NCI-H1417 treated with DMSO at 0.1 percent for 48 hours (cell line): ENCODE measurements at regions not wholly inside any gene's neighbourhood (a gene's known extent, or its start where the extent isn't known, plus 50 kb on each side); places are given as distances from the start of the nearest gene placed in this dataset.
"Not testable (repeated sequence)": the region's sequence is repeated elsewhere in the genome, so short reads cannot be mapped to it uniquely, and the experiment has no call there.

Experiments used
- DNase-seq: peaks from one replicate; lab custom pipeline; 2025; lab: John Stamatoyannopoulos, UW

DNA sequence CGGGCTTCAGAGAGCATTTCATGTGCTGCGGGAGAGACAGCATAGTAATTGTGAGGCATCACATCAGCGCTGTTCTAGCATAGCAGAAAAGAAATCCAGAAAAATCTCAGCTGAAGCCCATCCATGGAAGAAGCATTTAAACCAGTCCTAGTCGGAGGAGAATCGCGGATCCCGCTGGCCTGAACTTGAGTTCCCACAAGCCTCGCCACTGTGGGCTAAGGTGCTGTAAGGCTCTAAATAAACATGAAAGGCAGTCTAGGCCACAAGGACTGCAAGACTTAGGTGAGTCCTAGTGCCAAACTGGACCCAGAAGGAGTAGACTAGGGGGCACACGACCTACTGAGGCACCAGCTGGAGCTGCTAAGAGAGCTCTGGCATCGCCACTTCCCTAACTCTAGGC is 1225.3 kb upstream of the CHAC2 start:
- DNase-seq = no peak

DNA sequence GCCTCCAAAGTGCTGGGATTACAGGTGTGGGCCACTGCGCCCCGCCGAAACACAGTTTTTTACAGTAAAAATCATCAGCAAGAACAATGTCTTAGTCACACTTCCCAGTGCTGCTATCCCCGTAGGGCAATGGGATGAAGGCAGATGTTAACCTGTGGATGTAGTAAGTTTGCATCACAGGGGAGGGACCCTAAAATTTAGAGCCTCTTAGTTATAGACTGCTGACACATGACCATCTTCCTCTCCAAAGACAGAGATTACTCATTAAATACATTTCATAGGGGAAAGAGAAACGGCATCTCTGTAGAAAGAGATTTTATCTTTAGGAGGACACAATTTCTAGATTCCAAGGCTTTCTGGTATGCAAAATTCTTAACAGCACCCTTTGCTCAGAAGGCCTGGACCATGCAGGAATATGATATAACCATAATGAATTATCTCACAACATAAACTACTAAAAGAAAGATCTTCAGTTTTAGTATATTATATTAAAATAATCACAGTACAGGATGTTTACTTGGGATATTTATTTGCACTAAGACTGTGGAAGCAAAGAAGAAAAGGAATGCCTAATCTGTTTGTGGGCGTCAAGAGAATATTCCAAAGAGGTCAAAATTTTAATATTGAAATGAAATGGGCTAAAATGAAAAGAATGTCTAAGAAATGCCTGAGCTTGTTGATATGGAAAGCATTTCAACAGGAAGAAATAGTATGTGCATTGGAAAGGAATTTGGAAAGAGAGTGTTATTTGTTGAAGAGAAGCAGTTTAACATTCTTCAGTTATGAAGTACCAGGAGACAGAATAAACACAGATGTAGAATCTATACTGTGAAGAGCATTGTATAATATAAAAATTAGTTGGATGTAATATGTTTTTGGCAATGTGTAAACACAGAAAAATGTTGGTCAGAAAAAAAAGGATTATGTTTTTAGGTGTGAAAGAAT is 1228.3 kb upstream of the CHAC2 start:
- no peak for DNase-seq

DNA sequence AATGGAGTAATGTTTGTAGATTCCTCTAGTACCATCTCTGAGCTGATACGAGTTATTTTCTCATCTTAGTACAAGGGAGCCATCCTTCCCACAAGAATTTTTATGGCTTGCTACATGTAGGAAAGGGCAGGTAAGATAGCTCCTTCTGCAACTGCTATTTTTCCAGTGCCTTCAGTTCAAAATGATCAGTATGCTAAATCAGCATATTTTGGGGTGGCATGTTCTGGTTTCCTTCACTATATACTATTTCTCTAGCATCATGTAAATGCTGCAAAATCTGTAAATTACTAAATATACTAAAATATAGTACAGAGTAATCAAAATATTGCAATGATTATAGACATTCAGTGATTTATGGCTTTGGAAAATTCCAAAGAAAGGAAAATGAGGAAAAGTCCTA is 1230.0 kb upstream of the CHAC2 start:
- DNase-seq = no peak

DNA sequence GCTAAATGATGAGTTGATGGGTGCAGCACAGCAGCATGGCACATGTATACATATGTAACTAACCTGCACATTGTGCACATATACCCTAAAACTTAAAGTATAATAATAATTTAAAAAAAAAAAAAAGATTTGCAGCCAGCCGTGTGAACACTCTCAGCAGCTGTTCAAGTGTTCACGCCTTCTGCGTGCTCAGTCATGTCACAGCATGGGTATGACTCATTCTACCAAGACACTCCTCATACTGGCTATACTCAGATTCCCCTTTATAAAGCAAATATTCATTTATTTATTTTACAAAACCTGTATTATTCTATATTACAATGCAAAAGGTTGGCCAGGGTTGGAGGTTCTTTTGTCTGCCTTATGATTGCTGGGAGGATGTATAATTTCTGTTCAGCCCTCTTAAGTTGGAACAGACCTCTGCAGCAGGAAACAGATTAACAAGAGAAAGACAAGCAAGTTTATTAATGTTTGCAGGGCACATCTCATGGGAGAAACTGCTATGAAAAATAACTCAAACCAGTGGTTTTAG is 1230.6 kb upstream of the CHAC2 start:
- no peak for DNase-seq

DNA sequence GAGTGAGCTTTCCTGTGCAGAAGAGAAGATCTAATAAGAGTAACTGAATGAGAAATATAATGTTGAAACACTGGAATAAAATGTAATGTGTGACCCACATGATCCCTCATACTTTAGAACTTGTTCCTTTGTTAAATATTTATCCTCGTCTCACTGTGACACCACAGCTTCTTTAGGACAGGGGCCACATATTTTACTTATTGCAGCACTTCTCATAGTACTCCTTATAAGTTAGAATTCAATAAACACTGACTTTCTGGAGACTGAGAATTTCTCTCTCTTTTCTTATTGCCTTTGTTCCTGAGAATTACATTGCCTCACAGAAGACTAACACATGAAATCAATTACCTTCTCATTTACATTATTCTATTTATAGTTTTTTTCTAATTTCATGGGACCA is 1234.6 kb upstream of the CHAC2 start:
- DNase-seq = no peak

GRCh38 chr2:52526735-52527134 is 1240.9 kb upstream of the CHAC2 start:
- no peak for DNase-seq

- DNase-seq = no peak
Measured at GRCh38 chr2:52520644-52521043, 1247.0 kb upstream of the CHAC2 start.

DNA sequence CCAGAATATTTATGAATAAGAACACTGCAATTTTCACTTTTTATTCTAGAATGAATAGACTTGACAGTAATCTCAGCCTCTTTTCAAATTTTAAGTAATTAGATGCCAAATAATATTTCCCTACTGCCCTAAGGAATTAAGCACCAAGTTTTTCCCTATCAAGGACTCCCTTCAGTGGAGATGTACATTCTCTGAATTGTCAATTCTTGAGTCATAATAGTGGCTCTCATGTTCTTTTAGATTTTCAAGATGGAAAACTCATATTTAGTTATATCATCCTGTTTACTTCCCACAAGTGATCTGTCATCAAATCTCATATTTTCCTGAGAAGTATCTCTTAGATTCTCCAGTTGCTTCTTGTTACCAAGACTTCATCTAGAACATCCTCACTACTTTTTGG is 1248.9 kb upstream of the CHAC2 start:
- no peak for DNase-seq

GRCh38 chr2:52512760-52513159 is 1254.8 kb upstream of the CHAC2 start:
- DNase-seq = no peak

GRCh38 chr2:52510432-52510831 is 1257.2 kb upstream of the CHAC2 start:
- no peak for DNase-seq

DNA sequence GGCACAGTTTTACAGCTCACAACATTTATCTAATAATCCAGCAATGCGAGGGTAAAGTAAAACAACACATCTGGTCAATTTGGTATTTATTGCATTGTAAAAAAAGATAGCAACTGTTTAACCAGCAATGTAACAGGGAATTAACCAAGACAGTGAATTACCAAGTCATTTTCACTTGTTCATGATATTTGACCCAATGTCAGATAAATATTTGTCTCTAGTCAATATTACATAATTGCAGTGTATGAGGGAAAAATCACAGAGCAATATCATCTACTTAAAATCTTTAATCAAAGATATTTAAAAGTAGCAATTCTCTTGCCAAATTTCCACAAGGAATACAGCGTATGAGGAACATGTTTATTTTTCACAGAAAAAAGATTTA is 1265.1 kb upstream of the CHAC2 start:
- DNase-seq = no peak

DNA sequence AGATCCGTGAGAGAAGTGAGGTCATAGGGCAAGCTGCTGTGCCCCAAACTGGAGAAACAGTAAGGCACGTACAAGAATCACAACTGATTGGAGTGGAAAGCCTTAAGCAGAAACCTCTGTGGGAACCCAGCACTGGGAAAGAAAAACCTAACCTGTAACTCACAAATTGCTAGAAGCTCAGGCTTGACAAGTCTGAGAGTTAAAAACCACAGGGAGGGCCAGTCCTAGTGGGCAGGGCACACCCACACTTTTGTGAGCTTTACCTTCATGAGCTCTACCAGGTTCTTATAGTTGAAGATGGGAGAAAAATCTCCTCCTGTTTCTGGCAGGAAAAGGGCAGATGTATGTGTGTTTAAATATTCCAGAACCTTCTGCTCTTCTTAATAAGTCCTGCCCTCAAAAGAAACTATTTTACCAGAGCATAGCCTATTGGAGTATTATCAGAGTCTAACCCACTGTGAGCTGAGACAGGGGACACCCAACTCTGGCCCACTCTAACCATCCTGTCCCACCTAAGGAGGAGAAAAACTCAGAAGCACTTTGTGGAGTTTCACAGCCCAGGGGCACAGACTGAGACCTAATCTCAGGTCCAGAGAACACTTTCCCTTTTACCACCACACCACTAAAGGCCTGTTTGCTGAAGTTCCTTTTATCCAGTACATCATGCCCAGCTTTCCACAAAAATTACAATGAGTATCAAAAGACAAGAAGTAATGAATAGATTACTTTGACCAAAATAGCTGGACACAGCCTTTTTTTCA is 1265.7 kb upstream of the CHAC2 start:
- no peak for DNase-seq

DNA sequence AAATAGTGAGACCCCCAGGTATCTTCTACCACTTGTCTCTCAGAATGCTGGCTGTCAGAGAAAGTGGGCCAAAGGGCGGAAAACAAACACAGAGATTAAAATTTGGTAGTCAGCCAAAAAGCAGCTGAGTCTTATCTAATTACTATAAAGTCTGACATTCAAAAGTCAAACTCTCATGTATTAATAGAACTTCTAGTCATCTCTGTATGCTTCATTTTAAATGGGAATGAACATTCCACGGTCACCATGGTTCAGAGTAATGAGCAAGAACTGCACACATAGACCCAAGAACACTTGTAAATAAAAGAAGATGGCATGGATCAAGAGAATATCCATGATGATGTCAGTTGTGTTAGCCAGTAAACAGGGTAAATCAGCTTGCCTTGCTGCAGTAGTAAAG is 1267.0 kb upstream of the CHAC2 start:
- DNase-seq = no peak

DNA sequence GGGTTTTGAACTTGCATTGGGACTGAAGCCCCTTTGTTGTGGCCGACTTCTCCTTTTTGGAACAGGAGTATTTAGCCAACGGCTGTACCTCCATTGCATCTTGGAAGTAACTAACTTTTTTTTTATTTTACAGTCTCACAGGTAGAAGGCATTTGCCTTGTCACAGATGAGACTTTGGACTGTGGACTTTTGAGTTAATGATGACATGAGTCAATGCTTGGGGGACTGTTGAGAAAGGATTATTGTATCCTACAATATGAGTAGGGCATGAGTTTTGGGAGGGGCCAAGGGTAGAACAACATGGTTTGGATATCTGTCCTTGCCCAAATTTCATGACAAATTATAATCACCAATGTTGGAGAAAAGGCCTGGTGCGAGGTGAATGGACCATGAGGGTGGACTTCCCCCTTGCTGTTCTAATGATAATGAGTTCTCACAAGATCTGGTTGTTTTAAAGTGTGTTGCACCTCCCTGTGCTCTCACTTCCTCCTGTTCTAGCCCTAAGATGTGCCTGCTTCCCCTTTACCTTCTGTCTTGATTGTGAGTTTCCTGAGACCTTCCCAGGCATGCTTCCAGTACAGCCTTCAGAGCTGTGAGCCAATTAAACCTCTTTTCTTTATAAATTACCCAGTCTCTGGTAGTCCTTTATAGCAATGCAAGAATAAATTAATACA is 1269.4 kb upstream of the CHAC2 start:
- DNase-seq = no peak

GRCh38 chr2:52495816-52496215 is 1271.8 kb upstream of the CHAC2 start:
- no peak for DNase-seq

DNA sequence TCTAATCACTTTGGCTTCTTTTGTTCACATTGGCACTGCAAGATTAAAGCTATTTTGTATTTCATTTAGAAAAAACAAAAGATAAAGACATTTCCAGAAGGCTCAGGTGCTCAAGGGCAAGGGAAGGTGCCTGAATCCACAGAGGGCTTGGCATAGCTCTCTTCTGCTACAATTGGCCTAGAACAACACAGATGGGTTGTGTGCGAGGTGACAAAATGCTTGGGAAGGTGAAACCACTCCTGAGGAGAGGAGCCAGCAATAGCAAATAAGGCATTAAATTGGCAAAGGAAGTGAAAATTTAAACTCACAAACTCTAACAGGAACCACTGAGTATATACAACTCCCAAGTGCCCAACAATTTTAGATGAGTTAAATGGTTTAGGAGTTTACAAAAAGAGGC is 1290.4 kb upstream of the CHAC2 start:
- no peak for DNase-seq

DNA sequence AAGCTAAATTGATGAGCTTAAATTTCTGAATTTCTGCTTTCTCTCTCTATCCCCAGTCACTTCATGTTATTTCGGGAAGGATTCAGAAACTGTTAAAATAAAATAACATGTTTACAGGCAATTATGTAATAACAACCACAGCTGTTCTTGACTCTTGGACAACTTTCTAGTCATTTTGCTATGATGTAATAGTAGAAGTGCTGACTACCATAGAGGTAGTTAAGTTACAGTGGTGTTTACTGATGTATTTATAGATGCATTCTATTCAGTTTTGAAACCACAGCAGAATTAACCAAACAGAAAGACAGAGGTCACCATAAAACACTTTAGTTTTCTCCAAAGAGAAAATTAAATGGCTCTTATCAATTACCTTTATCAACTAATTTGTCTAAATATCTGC is 1292.0 kb upstream of the CHAC2 start:
- no peak for DNase-seq

GRCh38 chr2:52474091-52474490 is 1293.5 kb upstream of the CHAC2 start:
- no peak for DNase-seq

DNA sequence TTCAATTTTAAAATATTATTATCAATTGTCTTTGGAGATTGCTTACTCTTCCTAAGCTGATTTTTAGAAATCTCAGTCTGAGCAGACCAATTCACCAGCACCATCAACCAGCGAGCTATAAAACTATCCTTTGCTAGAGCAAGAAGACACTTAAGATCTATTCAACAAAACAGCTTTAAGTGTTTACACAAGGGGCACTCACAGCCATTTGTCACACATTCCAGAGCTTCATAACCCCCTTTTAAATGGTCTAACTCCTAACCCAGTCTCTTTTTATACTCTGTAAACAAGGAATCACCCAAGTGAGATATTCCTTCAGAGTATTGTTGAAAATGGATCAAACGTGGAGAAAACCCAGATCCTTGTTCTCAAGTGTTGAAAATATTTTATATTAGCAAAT is 1294.1 kb upstream of the CHAC2 start:
- DNase-seq = no peak

- not testable (repeated sequence) for DNase-seq
Measured at GRCh38 chr2:52470457-52470856, 1297.1 kb upstream of the CHAC2 start.

- no peak for DNase-seq
Measured at GRCh38 chr2:52467189-52467588, 1300.4 kb upstream of the CHAC2 start.

GRCh38 chr2:52465287-52465686 is 1302.3 kb upstream of the CHAC2 start:
- no peak for DNase-seq

DNA sequence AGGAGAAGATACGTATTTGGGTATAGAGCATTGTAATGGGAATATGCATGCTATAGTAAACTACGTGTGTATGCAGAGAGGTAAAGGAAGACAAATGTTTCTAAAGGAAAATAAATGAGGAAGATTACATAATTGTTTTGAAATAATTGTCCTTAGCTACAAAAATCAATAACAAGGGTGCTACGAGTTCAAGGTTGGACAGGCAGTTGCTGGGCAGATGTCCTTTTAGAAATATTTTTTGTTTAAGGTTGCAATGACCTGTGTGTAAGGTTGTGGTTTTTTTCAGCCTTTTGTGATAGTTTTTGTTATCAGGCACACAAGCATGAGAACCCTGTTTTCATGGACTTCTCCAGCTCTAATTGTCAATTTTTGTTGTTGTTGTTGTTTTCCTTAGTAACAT is 1304.1 kb upstream of the CHAC2 start:
- no peak for DNase-seq
